ENCODE measurements at regions not wholly inside any gene's neighbourhood (a gene's known extent, or its start where the extent isn't known, plus 50 kb on each side); places are given as distances from the start of the nearest gene placed in this dataset.

GRCh38 chr2:177332026-177332991 is 60.3 kb upstream of the AGPS start:
- Histone ChIP-seq H3K4me3 (ENCODE audit: insufficient read depth, low read depth, low read length) (no peak overlapping the region), H3K36me3 (replicated peaks; ENCODE audit: control insufficient read depth, insufficient read depth, low read length) (no peaks in the 10 kb centered on the region), H3K27me3 (ENCODE audit: control insufficient read depth, insufficient read depth, low read length) (no peaks in the 10 kb centered on the region)
- peak; percentile 6 for DNase-seq

- Histone ChIP-seq H3K27me3 (ENCODE audit: control insufficient read depth, insufficient read depth, low read length) (no peaks in the 10 kb centered on the region), H3K4me3 (ENCODE audit: insufficient read depth, low read depth, low read length) (no peak overlapping the region), H3K36me3 (replicated peaks; ENCODE audit: control insufficient read depth, insufficient read depth, low read length) (no peaks in the 10 kb centered on the region)
- no peak for DNase-seq
Measured at GRCh38 chr2:177332992-177333388, 59.6 kb upstream of the AGPS start.

DNA sequence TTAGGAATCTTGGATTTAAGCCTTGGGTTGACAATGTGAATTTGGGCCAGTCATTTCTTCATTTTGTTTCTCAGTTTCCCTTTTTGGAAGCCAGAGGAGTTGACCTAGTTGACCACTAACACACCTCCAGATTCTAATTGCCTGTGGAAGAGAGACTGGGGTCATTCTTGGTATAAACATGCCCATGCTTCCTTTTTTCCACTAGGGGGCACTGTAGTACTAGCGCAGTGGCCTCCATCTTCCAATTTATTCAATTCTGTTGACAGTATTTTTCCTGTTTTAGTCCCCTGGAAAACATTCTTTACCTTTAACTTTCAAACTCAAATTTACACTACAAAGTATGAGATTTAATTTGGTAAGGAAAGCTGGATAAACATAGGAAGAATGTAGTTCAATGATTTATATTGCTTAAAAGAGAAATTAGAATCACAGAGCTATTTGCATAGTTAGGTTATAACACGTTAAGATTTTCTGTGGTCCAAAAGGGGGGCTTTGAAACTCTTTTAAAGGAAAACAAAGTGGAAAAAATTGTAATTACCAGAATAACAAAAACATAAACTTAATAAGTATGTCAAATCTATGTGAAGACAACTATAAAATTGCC is 57.5 kb upstream of the AGPS start:
- Histone ChIP-seq H3K27me3 (ENCODE audit: control insufficient read depth, insufficient read depth, low read length) (no peaks in the 10 kb centered on the region), H3K4me3 (ENCODE audit: insufficient read depth, low read depth, low read length) (no peak overlapping the region), H3K36me3 (replicated peaks; ENCODE audit: control insufficient read depth, insufficient read depth, low read length) (no peaks in the 10 kb centered on the region)
- peak; percentile 6 for DNase-seq

DNA sequence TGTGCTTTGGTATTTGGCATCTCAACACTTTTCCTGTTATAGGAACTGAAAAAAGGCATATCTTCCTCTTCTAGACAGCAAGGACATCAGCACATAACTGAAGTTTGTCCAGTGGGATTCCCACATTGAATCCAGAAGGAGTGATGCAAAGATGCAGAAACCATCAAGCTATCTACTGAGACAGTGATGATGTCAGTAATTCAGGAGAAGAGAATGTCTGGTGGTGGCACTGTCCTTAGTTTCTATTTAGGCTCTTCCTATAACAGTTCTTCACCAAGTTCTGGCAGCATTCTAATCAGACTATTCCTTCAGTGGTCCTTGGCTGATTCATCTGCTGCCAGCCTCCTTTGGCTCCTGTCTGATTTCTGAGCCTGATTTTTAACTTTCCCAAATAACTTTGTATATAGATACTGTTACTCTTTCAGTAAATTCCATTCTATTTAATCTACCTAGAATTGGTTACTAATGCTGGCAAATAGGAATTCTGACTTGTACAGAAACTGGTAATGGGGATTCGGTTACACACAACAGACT is 56.6 kb upstream of the AGPS start:
- Histone ChIP-seq H3K27me3 (ENCODE audit: control insufficient read depth, insufficient read depth, low read length) (no peaks in the 10 kb centered on the region), H3K4me3 (ENCODE audit: insufficient read depth, low read depth, low read length) (no peak overlapping the region), H3K36me3 (replicated peaks; ENCODE audit: control insufficient read depth, insufficient read depth, low read length) (no peaks in the 10 kb centered on the region)
- DNase-seq, result no peak

GRCh38 chr2:177338177-177338721 is 54.3 kb upstream of the AGPS start:
- DNase-seq, result no peak
- H3K4me3 ChIP-seq (ENCODE audit: insufficient read depth, low read depth, low read length), result no peak overlapping the region
- H3K36me3 ChIP-seq (replicated peaks; ENCODE audit: control insufficient read depth, insufficient read depth, low read length), result no peaks in the 10 kb centered on the region
- H3K27me3 ChIP-seq (ENCODE audit: control insufficient read depth, insufficient read depth, low read length), result no peaks in the 10 kb centered on the region

DNA sequence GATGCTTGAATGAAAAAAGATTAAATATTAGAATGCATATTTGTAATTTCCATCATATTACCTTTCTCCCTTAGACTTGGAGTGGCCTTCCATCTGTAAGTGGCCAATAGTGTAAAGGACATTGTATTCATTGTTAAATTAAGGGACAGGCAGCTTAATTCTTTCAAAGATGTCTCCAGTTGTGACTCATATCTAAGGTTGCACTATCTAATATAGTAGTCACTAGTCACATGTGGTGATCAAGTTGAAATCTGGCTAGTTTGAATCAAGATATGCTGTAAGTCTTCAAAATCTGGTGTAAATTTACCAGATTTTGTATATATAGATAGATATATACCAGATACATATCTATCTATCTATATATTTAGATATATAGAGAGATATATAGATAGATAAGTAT is 52.4 kb upstream of the AGPS start:
- H3K27me3 ChIP-seq (ENCODE audit: control insufficient read depth, insufficient read depth, low read length), result no peaks in the 10 kb centered on the region
- H3K4me3 ChIP-seq (ENCODE audit: insufficient read depth, low read depth, low read length), result no peak overlapping the region
- no peak for DNase-seq
- H3K36me3 ChIP-seq (replicated peaks; ENCODE audit: control insufficient read depth, insufficient read depth, low read length), result no peaks in the 10 kb centered on the region

DNA sequence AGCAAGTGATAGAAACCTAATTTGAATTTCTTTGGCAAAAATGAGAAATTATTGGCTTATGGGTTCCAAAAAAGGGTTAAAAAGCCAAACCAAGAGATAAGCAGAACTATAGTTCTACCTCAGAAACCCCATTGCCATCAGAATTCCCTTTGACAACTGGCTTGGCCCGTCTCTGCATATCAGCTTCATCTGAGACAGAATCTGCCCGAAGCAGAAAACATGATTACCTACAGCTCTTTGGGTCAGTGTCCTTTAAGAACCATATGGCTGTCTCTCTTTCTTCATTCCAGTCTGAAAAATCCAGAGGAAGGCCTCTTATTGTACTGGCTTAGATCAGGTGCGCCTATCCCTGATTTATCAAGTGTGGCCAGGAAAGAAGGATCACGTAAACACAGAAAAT is 49.8 kb upstream of the AGPS start:
- H3K36me3 ChIP-seq (replicated peaks; ENCODE audit: control insufficient read depth, insufficient read depth, low read length), result no peaks in the 10 kb centered on the region
- H3K27me3 ChIP-seq (ENCODE audit: control insufficient read depth, insufficient read depth, low read length), result no peaks in the 10 kb centered on the region
- no peak overlapping the region for H3K4me3 ChIP-seq (ENCODE audit: insufficient read depth, low read depth, low read length)
- DNase-seq, result no peak

All from H7 (cell line).